ENCODE measurements at regions not wholly inside any gene's neighbourhood (a gene's known extent, or its start where the extent isn't known, plus 50 kb on each side); places are given as distances from the start of the nearest gene placed in this dataset.

DNA sequence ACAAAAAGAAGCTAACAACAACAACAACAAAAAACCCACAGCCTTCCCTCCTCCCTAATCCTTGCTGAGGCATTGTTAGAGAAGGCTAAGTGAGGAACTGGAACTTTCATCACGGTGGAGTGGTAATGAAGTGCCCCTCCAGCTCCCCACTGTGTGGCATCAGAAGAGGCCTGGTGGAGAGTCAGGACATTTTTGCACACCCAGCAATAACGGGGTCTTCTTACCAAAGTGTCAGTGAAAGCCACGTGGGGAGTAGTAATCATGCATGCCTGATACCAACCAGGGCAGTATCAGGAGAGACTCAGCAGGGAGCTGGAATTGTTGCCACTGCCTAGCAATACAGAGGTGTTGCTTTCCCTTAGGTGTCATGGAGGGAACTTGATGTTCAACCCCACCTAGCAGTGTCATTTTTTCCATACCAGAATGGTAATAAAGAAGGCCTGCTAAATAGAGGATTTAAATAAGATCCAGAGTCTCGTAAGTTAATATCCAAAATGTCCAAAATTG, 299.7 kb upstream of the RGS6 start:
- Histone ChIP-seq H3K27ac (ENCODE audit: low read length, poor library complexity, severe bottlenecking) (no peak overlapping the region), H3K36me3 (ENCODE audit: control insufficient read depth in 1 of 2, insufficient read depth in 2 of 2, low read depth in 1 of 2, low read length in 2 of 2) (no peaks in the 10 kb centered on the region), H3K4me2 (ENCODE audit: low read length, poor library complexity, severe bottlenecking) (no peak overlapping the region), H3K9ac (ENCODE audit: low read length) (no peak overlapping the region), H3K4me1 (ENCODE audit: control insufficient read depth, insufficient read depth, low read depth, low read length) (no peaks in the 10 kb centered on the region), H3K79me1 (replicated peaks; ENCODE audit: low read length, poor library complexity, severe bottlenecking) (no peaks in the 10 kb centered on the region), H2AK5ac (ENCODE audit: low read length, severe bottlenecking) (no peak overlapping the region), H2AFZ (ENCODE audit: low read depth, low read length) (no peak overlapping the region), H3K14ac (ENCODE audit: low read length in 2 of 2) (peak overlapping the region in 1 of 2 experiments; percentile 65), H4K8ac (ENCODE audit: low read length) (no peak overlapping the region), H3K4ac (ENCODE audit: low read depth in 1 of 2, low read length in 2 of 2) (no peak overlapping the region), H2BK12ac (ENCODE audit: low read length in 2 of 2) (no peak overlapping the region), H3K27me3 (ENCODE audit: control insufficient read depth in 1 of 2, insufficient read depth in 1 of 2, low read length in 2 of 2) (no peaks in the 10 kb centered on the region), H2BK15ac (ENCODE audit: low read depth, poor library complexity, severe bottlenecking) (no peak overlapping the region), H2BK5ac (ENCODE audit: low read depth, low read length, poor library complexity, severe bottlenecking) (no peak overlapping the region), H3K23ac (ENCODE audit: low read length in 2 of 2) (no peak overlapping the region), H3K18ac (ENCODE audit: low read depth in 1 of 2, low read length in 2 of 2) (peak overlapping the region in 1 of 2 experiments; percentile 8), H4K91ac (ENCODE audit: low read length) (no peak overlapping the region), H2BK120ac (ENCODE audit: low read depth, low read length) (no peak overlapping the region), H3K9me3 (ENCODE audit: control insufficient read depth, low read length) (no peaks in the 10 kb centered on the region), H3K4me3 (ENCODE audit: insufficient read depth in 1 of 2, low read depth in 1 of 2, low read length in 2 of 2) (no peak overlapping the region)
- DNase-seq: no peak
- WGBS: 74% methylated on average over 3 of the region's 4 CpGs

DNA sequence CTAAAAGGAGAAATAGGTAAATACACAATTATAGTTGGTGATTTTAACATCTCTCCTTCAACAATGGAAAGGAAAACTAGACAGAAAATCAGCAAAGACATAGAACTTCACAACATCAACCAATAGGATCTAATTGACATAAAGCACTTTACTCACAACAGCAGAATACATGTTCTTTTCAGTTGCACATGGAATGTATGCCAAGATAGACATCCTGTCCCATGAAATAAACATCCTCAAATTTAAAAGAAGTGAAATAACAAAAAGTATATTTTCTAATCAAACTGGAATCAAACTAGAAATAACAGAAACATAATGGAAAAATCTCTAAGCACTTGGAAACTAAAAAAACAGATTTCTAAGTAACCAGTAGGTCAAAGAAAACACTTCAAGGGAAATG, 296.2 kb upstream of the RGS6 start:
- H2BK12ac ChIP-seq (ENCODE audit: low read length in 2 of 2): no peak overlapping the region
- H2AFZ ChIP-seq (ENCODE audit: low read depth, low read length): no peak overlapping the region
- no peak overlapping the region for H2BK5ac ChIP-seq (ENCODE audit: low read depth, low read length, poor library complexity, severe bottlenecking)
- H3K23ac ChIP-seq (ENCODE audit: low read length in 2 of 2): no peak overlapping the region
- no peaks in the 10 kb centered on the region for H3K36me3 ChIP-seq (ENCODE audit: control insufficient read depth in 1 of 2, insufficient read depth in 2 of 2, low read depth in 1 of 2, low read length in 2 of 2)
- no peak overlapping the region for H3K18ac ChIP-seq (ENCODE audit: low read depth in 1 of 2, low read length in 2 of 2)
- no peak overlapping the region for H2BK120ac ChIP-seq (ENCODE audit: low read depth, low read length)
- no peak overlapping the region for H2AK5ac ChIP-seq (ENCODE audit: low read length, severe bottlenecking)
- H3K4me3 ChIP-seq (ENCODE audit: insufficient read depth in 1 of 2, low read depth in 1 of 2, low read length in 2 of 2): no peak overlapping the region
- H2BK15ac ChIP-seq (ENCODE audit: low read depth, poor library complexity, severe bottlenecking): no peak overlapping the region
- no peak overlapping the region for H3K4me2 ChIP-seq (ENCODE audit: low read length, poor library complexity, severe bottlenecking)
- DNase-seq: no peak
- no peaks in the 10 kb centered on the region for H3K9me3 ChIP-seq (ENCODE audit: control insufficient read depth, low read length)
- no peak overlapping the region for H4K8ac ChIP-seq (ENCODE audit: low read length)
- no peak overlapping the region for H3K14ac ChIP-seq (ENCODE audit: low read length in 2 of 2)
- H3K79me1 ChIP-seq (replicated peaks; ENCODE audit: low read length, poor library complexity, severe bottlenecking): no peaks in the 10 kb centered on the region
- no peak overlapping the region for H3K9ac ChIP-seq (ENCODE audit: low read length)
- H3K4ac ChIP-seq (ENCODE audit: low read depth in 1 of 2, low read length in 2 of 2): no peak overlapping the region
- no peaks in the 10 kb centered on the region for H3K27me3 ChIP-seq (ENCODE audit: control insufficient read depth in 1 of 2, insufficient read depth in 1 of 2, low read length in 2 of 2)
- no peak overlapping the region for H4K91ac ChIP-seq (ENCODE audit: low read length)
- H3K27ac ChIP-seq (ENCODE audit: low read length, poor library complexity, severe bottlenecking): no peak overlapping the region
- no peaks in the 10 kb centered on the region for H3K4me1 ChIP-seq (ENCODE audit: control insufficient read depth, insufficient read depth, low read depth, low read length)

DNA sequence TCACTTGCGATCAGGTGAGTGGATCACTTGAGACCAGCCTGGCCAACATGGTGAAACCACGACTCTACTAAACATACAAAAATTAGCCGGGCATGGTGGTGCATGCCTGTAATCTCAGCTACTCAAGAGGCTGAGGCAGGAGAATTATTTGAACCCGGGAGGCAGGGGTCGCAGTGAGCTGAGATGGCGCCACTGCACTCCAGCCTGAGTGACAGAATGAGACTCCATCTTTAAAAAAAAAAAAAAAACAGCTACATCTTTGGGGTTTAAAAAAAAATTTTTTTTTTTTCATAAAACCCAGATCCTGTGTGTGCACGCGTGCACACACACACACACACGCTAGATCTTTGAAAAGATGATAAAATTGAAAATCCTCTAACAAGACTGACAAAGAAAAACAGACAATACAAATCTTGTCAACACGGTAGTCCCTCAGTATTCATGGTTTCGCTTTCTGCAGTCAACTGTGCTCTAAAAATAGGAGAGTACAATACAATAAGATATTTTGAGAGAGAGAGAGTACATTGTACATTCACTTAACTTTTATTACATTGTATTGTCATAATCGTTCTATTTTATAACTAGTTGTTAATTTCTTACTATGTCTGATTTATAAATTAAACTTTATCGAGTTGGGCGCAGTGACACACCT, 295.3 kb upstream of the RGS6 start:
- H2BK15ac ChIP-seq (ENCODE audit: low read depth, poor library complexity, severe bottlenecking): no peak overlapping the region
- no peak overlapping the region for H2AFZ ChIP-seq (ENCODE audit: low read depth, low read length)
- H2BK5ac ChIP-seq (ENCODE audit: low read depth, low read length, poor library complexity, severe bottlenecking): no peak overlapping the region
- H3K23ac ChIP-seq (ENCODE audit: low read length in 2 of 2): no peak overlapping the region
- no peaks in the 10 kb centered on the region for H3K79me1 ChIP-seq (replicated peaks; ENCODE audit: low read length, poor library complexity, severe bottlenecking)
- no peak overlapping the region for H4K91ac ChIP-seq (ENCODE audit: low read length)
- no peak overlapping the region for H3K14ac ChIP-seq (ENCODE audit: low read length in 2 of 2)
- H3K36me3 ChIP-seq (ENCODE audit: control insufficient read depth in 1 of 2, insufficient read depth in 2 of 2, low read depth in 1 of 2, low read length in 2 of 2): no peaks in the 10 kb centered on the region
- no peaks in the 10 kb centered on the region for H3K27me3 ChIP-seq (ENCODE audit: control insufficient read depth in 1 of 2, insufficient read depth in 1 of 2, low read length in 2 of 2)
- H2BK120ac ChIP-seq (ENCODE audit: low read depth, low read length): no peak overlapping the region
- no peak overlapping the region for H3K18ac ChIP-seq (ENCODE audit: low read depth in 1 of 2, low read length in 2 of 2)
- no peak for DNase-seq
- H3K4ac ChIP-seq (ENCODE audit: low read depth in 1 of 2, low read length in 2 of 2): no peak overlapping the region
- H4K8ac ChIP-seq (ENCODE audit: low read length): no peak overlapping the region
- H2AK5ac ChIP-seq (ENCODE audit: low read length, severe bottlenecking): no peak overlapping the region
- H3K4me3 ChIP-seq (ENCODE audit: insufficient read depth in 1 of 2, low read depth in 1 of 2, low read length in 2 of 2): no peak overlapping the region
- WGBS: 97% methylated on average over 8 of the region's 14 CpGs
- no peaks in the 10 kb centered on the region for H3K9me3 ChIP-seq (ENCODE audit: control insufficient read depth, low read length)
- no peaks in the 10 kb centered on the region for H3K4me1 ChIP-seq (ENCODE audit: control insufficient read depth, insufficient read depth, low read depth, low read length)
- no peak overlapping the region for H2BK12ac ChIP-seq (ENCODE audit: low read length in 2 of 2)
- H3K27ac ChIP-seq (ENCODE audit: low read length, poor library complexity, severe bottlenecking): no peak overlapping the region
- no peak overlapping the region for H3K4me2 ChIP-seq (ENCODE audit: low read length, poor library complexity, severe bottlenecking)
- no peak overlapping the region for H3K9ac ChIP-seq (ENCODE audit: low read length)

DNA sequence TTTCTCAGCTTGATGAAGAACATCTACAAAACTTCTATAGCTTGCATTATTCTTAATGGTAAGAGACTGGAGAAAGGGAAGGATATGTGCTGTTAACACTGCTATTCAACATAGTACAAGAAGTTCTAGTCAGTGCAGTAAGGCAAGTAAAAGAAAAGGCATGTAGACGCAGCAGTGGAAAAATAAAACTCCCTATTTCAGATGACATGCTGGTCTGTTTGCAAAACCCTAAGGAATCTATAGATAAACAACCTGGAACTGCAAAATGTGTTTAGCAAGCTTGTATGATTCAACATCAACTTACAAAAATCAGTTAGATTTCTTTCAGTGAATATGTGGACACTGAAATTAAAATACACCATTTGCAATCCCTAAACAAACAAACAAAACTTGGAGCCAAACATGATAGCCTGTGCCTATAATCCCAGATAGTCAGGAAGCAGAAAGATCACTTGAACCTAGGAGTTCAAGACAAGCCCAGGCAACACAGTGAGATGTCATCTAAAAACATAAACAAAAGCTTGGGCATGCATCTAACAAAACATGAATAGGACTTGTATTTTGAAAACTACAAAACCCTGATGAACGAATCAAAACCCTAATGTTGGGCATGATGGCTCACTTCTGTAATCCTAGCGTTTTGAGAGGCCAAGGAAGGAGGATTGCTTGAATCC, 293.6 kb upstream of the RGS6 start:
- Histone ChIP-seq H3K9me3 (ENCODE audit: control insufficient read depth, low read length) (peaks cover 4% of the 10 kb centered on the region), H3K36me3 (ENCODE audit: control insufficient read depth in 1 of 2, insufficient read depth in 2 of 2, low read depth in 1 of 2, low read length in 2 of 2) (no peaks in the 10 kb centered on the region), H3K4me3 (ENCODE audit: insufficient read depth in 1 of 2, low read depth in 1 of 2, low read length in 2 of 2) (no peak overlapping the region), H3K18ac (ENCODE audit: low read depth in 1 of 2, low read length in 2 of 2) (no peak overlapping the region), H3K79me1 (replicated peaks; ENCODE audit: low read length, poor library complexity, severe bottlenecking) (no peaks in the 10 kb centered on the region), H3K14ac (ENCODE audit: low read length in 2 of 2) (no peak overlapping the region), H3K4me2 (ENCODE audit: low read length, poor library complexity, severe bottlenecking) (no peak overlapping the region), H3K4ac (ENCODE audit: low read depth in 1 of 2, low read length in 2 of 2) (no peak overlapping the region), H4K8ac (ENCODE audit: low read length) (no peak overlapping the region), H2BK15ac (ENCODE audit: low read depth, poor library complexity, severe bottlenecking) (no peak overlapping the region), H2BK5ac (ENCODE audit: low read depth, low read length, poor library complexity, severe bottlenecking) (no peak overlapping the region), H2BK12ac (ENCODE audit: low read length in 2 of 2) (no peak overlapping the region), H3K9ac (ENCODE audit: low read length) (no peak overlapping the region), H2AK5ac (ENCODE audit: low read length, severe bottlenecking) (no peak overlapping the region), H3K27ac (ENCODE audit: low read length, poor library complexity, severe bottlenecking) (no peak overlapping the region), H3K4me1 (ENCODE audit: control insufficient read depth, insufficient read depth, low read depth, low read length) (no peaks in the 10 kb centered on the region), H4K91ac (ENCODE audit: low read length) (no peak overlapping the region), H2BK120ac (ENCODE audit: low read depth, low read length) (no peak overlapping the region), H3K27me3 (ENCODE audit: control insufficient read depth in 1 of 2, insufficient read depth in 1 of 2, low read length in 2 of 2) (no peaks in the 10 kb centered on the region), H3K23ac (ENCODE audit: low read length in 2 of 2) (no peak overlapping the region), H2AFZ (ENCODE audit: low read depth, low read length) (no peak overlapping the region)
- 80% methylated on average over 2 of the region's 3 CpGs for WGBS
- peak; percentile 61 for DNase-seq

Data from mesenchymal stem cell (in vitro differentiated cells and primary cell).